GM21515 (cell line): ENCODE measurements at regions not wholly inside any gene's neighbourhood (a gene's known extent, or its start where the extent isn't known, plus 50 kb on each side); places are given as distances from the start of the nearest gene placed in this dataset.

Experiments used
- ATAC-seq: cut with Tn5 transposase; IDR thresholded peaks from one replicate; pipeline ENCODE4 v1.9.1; 2021; ENCODE audit not compliant: unreplicated experiment

DNA sequence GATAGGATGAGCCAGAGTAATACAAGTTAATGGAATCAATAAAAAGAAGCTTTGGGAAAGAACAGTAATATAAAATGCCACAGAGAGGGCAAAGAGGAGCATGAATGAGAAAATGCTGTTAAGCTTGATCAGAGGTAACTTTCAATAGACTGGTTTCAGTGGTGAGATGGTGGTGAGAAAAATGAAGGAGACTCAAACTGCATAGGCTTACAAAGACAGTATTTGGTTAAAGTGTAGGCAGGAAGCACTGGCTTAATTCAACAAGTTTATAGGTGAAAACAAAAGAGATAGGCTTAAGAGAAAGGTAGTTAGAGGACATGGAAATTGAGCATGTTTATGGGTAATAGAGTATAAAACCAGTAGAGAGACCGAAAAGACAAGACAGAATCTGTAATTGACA lies 298.6 kb upstream of the ADAMTS5 start:
- ATAC-seq: no peak

DNA sequence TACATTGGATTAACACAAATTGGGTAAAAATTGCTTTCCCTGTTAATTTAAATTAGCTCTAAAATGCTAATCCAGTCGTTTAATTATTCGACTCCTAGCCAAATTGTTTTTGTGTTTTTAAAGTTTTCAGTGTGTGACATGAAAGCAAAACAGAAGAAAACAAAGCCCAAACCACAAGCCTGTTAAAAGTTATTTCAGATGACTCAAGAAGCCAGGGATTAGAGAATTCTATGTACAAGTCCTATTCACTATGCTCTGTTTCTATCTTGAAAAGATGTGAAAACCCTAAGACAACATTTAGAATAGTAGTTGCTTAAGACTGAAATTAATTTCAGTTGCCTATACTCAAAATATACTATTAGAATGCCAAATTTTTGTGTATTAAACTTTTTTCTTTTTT lies 294.8 kb upstream of the ADAMTS5 start:
- ATAC-seq: no peak

DNA sequence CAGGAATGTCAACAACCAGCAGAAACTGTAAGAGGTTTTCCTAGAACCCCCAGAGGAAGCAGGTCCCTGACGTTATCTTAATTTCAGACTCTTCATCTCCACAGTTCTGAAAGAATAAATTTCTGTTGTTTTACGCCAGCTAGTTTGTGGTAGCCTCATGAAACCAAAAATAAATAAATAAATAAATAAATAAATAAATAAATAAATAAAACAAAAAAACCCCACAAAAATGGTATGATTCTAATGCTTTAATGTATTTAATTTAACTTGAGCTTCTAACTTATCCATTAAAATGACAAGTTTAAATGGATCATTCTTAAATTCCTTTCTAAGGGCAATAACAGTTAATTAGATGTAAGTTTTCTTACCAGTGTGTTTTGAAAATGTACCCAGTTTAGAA lies 293.8 kb upstream of the ADAMTS5 start:
- ATAC-seq: no peak

DNA sequence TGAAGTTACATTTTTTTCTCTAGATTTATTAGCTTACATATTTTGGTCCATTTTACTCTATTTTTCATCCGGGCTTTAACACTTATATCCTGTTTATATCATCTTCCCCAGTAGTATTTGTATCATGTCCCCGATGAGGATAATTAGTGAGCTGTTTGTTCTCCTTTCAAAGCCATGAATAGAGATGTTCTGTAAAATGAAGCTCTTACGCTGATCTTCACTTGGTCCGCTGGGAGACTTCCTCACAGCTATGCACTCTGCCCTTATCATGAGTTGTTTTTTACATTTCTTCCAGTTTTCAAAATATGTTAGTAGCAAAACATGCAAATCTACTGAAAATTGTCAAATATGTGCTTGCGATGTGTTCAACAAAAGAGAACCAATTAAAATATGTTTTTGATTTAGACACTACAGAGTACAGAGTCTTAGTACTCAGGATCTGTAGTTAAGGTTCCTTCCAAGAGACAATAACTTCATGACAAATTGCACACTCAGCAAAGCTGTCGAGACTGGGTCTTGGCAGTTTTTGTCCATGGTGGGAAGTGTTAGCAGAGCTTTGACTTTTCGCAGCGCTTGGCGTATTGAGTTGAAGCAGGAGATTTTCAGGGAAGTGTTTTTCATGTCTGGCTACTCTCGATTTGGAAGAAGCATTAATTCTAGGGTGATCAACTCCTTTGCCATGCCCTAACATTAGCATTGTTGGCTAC lies 292.0 kb upstream of the ADAMTS5 start:
- no peak for ATAC-seq

DNA sequence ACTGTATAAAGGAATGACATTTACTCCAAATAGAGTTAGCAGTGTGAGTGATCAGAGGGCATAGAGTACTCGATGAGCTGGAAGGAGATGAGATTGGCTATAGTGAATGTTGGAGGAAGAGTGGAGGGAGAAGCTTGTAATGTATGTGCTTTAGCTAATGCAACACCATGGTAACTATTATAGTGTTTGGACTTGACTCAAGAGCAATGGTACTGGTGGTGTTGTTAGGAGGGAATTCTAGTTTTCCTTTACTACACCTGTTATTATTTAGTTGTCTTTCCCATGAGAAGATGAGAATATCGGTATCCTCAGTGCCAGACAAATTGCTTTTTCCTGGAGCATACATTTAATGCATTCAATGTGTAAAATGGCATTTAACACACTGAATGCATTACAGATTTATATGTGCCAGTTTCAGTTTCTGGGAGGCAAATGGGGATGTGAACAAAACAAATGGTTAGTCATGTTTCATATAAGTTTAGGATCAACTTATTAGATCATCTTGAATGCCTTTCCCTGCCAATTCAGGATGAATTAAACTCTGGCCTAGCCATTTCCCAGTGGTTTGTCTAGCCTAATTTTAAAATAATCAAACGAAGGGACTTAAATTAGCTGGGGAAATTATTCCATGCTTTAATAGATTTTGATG lies 291.1 kb upstream of the ADAMTS5 start:
- ATAC-seq: no peak

DNA sequence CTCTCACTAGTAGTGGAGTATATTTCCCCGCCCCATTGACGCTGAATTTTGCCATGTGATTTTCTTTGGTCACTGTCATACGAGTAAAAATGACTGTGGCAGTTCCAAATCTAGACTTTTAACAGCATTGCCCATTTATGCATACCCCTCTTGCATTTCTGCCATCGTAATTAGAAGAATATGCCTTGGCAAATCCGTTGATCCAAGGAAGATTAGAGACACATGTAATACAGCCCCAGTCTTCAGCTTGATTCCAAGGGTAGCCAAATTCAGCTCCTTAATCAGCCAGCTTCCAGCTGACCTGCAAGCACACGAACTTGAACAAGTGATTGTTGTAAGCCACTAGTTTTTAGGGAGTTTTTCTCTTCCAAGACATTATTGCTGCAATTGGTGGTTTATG lies 290.3 kb upstream of the ADAMTS5 start:
- no peak for ATAC-seq

DNA sequence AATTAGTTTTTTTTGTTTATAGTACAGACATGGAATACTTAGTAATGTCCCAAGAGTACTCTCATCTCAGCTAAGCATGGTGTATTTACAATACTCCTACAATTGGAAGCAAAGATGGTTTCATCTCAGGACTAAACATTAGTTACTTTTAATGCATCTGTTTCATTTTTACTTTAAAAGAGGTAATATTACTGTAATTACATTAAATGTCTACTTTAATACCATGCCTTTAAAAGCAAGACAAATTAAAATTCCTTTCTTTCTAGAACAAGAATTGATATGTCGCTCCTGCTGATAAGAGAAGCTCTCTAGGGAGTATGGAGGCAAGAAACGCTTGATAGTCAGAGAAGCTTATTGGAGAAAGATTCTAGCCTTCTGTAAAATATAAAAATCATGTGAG lies 284.9 kb upstream of the ADAMTS5 start:
- ATAC-seq: no peak

DNA sequence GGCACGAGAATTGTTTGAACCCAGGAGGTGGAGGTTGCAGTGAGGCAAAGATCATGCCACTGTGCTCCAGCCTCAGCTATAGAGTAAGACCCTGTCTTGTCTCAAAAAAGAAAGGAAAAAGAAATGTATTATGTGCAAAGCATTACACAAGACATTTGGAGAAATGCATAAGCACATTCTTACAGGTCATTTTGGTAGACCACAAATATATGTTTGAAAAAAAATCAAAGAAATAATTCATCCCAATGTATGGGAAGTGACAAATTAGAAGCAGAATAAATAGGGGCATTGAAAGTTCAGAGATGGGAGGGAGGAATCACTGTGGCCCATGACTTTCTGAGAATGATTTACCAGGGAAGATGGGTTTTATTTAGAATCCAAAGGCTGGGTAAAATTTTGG lies 283.5 kb upstream of the ADAMTS5 start:
- ATAC-seq: no peak

DNA sequence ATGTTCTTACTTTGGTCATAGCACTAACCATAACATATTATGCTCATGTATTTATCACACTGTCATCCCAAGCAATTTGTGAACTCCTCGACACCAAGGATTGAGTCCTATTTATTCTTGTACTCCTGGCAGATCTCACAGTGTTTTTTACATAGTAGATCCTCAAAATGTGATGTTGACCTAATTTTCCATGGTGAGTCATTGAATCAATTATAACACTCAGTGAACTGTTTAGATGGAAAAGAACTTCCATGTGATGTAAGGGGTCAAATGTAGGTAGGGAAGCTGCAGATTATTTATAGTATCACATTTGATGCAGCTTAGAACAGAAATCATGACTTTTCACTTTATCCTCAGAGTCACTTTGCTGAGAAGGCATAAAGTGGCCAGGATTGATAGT lies 281.9 kb upstream of the ADAMTS5 start:
- ATAC-seq: no peak

DNA sequence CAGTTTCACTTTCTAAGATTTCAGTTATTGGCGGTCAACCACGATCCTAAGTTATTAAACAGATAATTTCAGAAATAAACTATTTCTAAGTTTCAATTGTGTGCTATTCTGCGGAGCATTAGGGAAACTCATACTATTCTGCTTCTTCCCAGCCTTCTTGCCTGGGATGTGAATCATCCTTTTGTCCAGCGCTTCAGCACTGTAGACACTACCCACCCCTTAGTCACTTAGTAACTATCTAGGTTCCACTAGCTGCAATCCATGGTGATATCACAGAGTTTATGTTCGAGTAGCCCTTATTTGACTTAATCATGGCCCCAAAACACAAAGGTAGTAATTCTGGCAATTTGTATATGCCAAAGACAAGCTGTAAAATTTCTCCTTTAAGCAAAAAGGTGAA lies 279.9 kb upstream of the ADAMTS5 start:
- no peak for ATAC-seq

DNA sequence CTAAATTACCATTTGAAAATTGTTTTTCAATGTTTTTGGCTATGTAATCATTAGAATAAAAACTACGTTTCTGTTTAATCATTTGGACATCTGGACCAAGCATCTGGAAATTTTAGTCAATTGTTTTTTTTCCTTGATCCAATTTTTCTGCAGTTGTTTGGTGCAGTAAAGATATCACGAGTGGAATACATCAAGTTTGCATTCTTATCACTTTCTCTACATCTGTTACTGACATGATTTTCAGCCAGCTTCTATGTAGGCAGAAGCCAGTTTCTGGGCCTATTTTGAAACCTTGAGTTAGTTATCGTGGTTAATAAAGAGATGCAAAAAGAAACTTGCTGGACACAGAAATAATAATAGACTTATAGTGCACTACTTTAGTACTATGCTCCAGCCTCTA lies 277.9 kb upstream of the ADAMTS5 start:
- no peak for ATAC-seq

DNA sequence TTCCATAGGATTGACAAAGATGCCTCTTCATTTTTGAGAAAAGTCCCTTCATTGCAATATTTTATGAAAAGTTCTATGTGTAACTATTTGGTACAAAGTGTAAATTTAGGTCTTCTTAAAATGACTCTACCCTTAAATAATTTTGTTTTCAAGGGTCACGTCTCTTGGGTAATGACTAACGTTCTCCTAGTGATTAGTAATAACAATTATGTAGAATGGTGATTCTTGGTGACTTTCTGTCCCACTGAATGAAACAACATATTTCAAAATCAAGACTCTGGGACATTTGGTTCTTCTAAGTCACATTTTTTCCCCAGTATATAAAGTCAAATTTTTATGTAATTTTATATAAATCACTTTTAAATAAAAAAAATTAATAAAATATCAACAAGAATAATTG lies 277.5 kb upstream of the ADAMTS5 start:
- ATAC-seq: no peak

DNA sequence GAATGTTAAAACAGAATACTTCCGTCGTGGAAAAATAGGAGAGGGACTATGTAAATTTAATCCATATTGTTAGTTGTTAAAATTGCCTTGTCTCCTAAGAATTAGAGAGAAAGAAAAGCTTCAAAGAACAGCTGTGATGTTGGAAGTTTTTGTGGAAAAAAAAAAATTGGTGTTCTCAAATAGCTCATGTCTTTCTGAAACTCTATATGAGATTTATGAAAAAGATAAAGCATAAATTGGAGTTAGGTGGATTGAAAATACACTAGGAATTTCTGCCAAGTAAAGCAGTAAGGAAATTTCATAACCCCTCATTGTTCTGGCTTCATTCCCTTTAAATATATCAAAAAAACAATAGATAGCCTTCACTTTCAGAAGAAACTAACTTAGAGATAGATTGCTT lies 274.0 kb upstream of the ADAMTS5 start:
- no peak for ATAC-seq

DNA sequence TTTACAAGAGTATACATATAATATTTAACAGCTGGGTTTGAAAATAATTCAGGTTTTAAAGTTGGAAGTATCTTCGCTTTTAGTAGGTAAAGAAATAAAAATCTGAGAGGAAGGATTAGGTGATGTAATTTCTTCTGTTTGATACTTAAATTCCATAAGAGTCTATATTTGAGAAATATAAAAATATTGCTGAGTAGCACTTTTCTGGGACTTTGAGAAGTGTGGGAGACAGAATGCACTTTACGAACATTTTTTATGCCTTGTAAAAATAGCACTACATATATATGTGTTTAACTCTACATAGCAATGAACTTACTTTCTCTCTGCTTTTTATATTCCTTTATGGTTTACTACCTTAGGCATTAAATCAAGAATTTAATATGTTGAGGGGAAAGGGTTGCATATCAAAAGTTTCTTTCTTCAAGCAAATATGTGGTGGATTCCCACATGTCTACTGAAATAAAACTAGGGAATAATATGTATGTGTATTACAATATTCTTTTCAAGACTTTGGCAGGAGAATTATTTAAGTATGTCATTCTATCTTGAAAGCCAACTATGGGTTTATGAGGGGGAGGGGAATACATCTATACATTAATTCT lies 266.7 kb upstream of the ADAMTS5 start:
- ATAC-seq: no peak

DNA sequence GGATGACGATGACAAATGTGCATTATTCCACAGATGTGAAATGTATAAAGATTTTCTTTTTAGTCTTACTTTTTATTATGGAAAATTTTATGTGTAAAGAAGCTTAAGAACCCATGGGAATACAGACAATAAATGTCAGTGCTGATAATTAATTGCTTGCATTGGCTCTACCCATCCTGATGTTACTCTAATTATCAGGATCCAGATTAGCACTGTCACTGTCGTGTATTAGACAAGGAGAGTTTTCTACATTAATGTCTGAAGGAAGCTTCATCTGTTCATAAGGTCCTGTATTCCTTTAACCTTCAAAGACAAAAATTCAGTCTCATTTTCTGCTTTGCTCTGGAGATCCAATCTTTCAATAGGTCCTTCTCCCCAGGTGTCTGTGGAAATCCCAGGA lies 259.1 kb upstream of the ADAMTS5 start:
- no peak for ATAC-seq

DNA sequence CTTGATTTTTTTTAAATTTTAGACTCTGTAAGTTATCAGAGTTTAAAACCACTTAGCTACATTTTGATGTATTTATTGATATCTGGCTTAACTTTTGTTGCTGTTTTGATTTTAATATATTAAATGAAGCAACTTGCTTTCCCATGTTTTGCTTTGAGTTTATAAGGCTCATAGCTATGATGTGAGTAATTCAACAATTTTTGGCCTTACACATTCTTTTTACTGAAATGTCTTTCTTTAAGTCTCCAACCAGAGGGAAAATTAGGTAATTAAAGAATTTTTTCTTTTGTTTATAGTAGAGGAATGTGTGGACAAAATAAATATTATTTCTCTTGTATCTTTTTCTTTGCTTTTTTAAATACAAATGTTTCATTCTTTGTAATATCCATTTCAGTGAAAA lies 258.3 kb upstream of the ADAMTS5 start:
- no peak for ATAC-seq

DNA sequence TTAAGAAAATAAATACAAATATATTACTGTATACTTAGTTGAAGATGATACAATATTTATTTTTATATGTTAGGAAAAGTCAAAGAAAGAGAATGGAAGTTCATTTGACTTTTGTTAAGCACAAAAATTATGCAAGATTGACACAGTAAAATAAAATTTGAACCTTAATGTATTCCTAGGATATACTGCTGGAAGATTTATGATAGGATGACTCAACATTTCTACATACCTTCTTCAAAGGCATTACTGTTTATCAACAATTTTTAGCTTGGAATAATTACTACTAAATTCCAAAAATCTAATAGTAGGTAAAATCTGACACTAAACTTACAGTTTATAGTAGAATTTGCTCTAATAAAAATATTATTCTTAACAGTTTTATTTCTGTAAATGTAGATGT lies 257.3 kb upstream of the ADAMTS5 start:
- ATAC-seq: no peak

DNA sequence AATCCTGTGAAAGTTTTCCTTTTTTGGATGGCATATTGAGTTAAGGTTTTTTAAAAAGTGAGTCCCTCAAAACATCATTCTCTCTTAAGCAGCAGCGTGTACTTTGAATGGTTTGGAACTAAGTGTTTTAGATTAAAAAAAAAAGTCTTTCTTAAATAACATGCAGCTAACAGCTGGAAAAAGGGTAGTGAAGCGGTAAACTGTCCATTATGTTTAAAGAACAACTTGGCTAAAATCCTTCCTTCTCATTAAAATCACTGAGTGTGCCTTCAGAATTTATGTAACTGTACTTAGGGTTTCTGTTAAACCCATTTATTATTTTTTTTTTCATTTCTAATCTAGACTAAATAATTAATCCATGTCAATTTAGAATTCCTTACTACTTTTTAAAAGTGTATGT lies 254.2 kb upstream of the ADAMTS5 start:
- no peak for ATAC-seq

DNA sequence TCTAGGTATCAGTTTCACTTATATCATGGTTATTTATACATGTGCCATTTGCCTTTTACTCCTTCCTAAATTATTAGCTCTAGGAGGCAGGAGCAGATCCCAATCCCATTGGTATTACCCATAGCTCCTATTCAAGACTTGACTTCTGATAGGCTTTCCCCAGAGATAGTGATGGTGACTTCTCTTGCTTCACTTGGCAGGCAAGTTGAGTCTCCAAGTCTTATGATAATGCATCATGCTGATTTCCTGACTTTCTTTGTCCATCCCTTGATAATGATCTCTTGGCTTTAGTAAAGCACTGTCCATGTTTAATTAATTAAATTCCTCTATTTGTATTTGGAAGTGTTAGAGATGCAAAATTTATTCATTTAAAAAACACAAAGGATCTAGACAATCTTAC lies 253.5 kb upstream of the ADAMTS5 start:
- ATAC-seq: no peak

DNA sequence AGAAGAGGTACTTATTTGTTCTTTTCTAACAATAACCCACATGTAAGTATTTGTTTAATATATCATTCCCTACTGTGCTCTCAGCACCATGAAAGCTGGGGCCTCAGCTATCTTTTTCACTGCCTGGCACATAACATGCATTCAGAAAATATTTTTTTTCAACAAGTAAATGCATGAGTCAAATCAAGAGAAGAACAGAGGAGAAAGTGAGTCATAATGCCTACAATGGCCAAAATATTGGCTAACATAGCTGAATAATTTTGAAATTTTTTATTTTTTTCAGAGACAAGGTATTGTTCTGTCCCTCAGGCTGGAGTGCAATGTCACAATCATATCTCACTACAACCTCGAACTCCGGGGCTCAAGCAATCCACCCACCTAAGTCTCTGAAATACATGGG lies 252.2 kb upstream of the ADAMTS5 start:
- no peak for ATAC-seq

DNA sequence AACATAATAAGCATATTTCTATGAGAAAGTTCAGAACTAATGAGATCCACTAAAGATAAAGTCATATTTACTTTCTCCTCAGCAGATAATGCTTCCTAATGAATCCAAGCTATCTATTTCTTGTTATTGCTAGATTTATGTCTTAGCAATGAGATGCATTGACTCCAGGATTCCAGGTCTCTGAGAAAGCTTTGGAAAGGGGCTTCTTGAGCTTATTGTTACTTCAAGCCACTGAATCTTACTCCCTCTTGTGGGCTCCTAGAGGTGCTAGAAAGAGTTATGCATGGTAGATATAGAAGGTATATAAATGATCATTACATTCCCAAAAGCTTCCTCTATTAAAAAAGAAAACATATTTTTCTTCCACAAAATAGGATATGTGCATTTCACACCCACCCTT lies 246.4 kb upstream of the ADAMTS5 start:
- no peak for ATAC-seq

DNA sequence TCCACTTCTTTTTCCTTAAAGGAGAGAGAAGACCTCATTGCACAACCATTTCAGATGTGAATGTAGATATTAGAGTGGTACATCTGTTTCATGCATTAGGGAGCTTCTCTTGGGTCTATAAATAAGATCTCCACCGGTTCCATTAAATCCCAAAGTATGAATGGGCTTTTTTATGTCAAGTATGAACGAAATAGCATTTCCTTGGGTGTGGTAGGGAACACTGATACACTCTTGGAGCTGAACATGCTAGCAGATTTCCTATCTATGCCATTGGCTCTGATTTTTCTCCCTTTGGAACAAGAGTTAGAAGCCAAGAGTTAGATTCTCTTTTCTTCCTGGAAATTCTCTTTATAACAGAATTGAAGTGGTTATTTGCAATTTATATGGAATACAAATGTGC lies 245.6 kb upstream of the ADAMTS5 start:
- ATAC-seq: no peak

DNA sequence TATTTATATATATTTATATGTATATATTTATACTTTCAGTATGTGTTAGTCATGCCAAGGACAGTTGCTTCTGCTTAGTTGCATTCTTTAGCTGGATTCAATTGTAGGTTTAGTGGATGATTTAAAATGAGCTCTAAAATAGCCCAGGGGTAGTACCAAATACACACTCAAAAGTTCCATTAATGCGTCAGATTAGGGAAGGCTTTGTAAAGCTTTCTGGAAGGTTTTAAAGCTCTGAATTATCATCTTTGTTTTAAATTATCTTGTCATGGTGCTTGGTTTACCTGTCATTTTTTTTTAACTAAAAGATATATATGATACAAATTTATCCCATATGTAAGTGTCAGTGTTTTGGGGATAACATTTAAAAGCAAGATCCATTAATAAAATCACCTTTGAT lies 242.7 kb upstream of the ADAMTS5 start:
- no peak for ATAC-seq
